ENCODE measurements at regions not wholly inside any gene's neighbourhood (a gene's known extent, or its start where the extent isn't known, plus 50 kb on each side); places are given as distances from the start of the nearest gene placed in this dataset.
A peak's percentile ranks its signal among the peaks of the same experiment; 100 is the strongest.

GRCh38 chr9:85269811-85270210, 471.9 kb downstream of the AGTPBP1 start:
- H3K23ac ChIP-seq (ENCODE audit: low read length) = no peak overlapping the region
- no peak overlapping the region for H3K4me2 ChIP-seq (ENCODE audit: low read length)
- no peak overlapping the region for H2AK5ac ChIP-seq (ENCODE audit: low read length)
- no peak for DNase-seq
- H2BK5ac ChIP-seq (ENCODE audit: low read length) = no peak overlapping the region
- no peak overlapping the region for H3K56ac ChIP-seq (ENCODE audit: low read length)
- no peak overlapping the region for H4K8ac ChIP-seq (ENCODE audit: low read depth, low read length)
- H3K9ac ChIP-seq (ENCODE audit: low read length) = no peak overlapping the region
- H3K27me3 ChIP-seq (ENCODE audit: insufficient read depth, low read length, poor library complexity) = no peaks in the 10 kb centered on the region
- H2BK15ac ChIP-seq (replicated peaks; ENCODE audit: low read depth) = no peak overlapping the region
- H4K5ac ChIP-seq (ENCODE audit: low read length) = no peak overlapping the region
- H3K4me1 ChIP-seq (ENCODE audit: control insufficient read depth, low read depth, low read length) = peaks cover 2% of the 10 kb centered on the region
- no peak overlapping the region for H3K18ac ChIP-seq (ENCODE audit: low read length)
- H3K4me3 ChIP-seq (ENCODE audit: low read length) = no peak overlapping the region
- H3K79me1 ChIP-seq (ENCODE audit: low read length) = no peaks in the 10 kb centered on the region
- no CpG with 5 or more reads among the region's 7 CpGs for WGBS (ENCODE audit: extremely low coverage, insufficient coverage, low lambda C conversion rate)
- H3K4ac ChIP-seq (ENCODE audit: low read depth, low read length) = no peak overlapping the region
- H3K36me3 ChIP-seq (ENCODE audit: control insufficient read depth, insufficient read depth, low read length) = no peaks in the 10 kb centered on the region
- no peaks in the 10 kb centered on the region for H3K79me2 ChIP-seq (ENCODE audit: control insufficient read depth, insufficient read depth, low read length)
- H2BK120ac ChIP-seq (ENCODE audit: low read depth, low read length) = no peak overlapping the region
- H3K27ac ChIP-seq (ENCODE audit: low read depth, low read length) = no peak overlapping the region

GRCh38 chr9:85268131-85268530, 473.6 kb downstream of the AGTPBP1 start:
- H2BK120ac ChIP-seq (ENCODE audit: low read depth, low read length) = no peak overlapping the region
- H3K27ac ChIP-seq (ENCODE audit: low read depth, low read length) = no peak overlapping the region
- no peak overlapping the region for H4K8ac ChIP-seq (ENCODE audit: low read depth, low read length)
- no peak for DNase-seq
- H3K36me3 ChIP-seq (ENCODE audit: control insufficient read depth, insufficient read depth, low read length) = no peaks in the 10 kb centered on the region
- no peak overlapping the region for H3K18ac ChIP-seq (ENCODE audit: low read length)
- no peak overlapping the region for H3K4me2 ChIP-seq (ENCODE audit: low read length)
- no peak overlapping the region for H3K4ac ChIP-seq (ENCODE audit: low read depth, low read length)
- H3K27me3 ChIP-seq (ENCODE audit: insufficient read depth, low read length, poor library complexity) = no peaks in the 10 kb centered on the region
- H2BK15ac ChIP-seq (replicated peaks; ENCODE audit: low read depth) = no peak overlapping the region
- H3K79me2 ChIP-seq (ENCODE audit: control insufficient read depth, insufficient read depth, low read length) = no peaks in the 10 kb centered on the region
- H4K5ac ChIP-seq (ENCODE audit: low read length) = no peak overlapping the region
- H3K79me1 ChIP-seq (ENCODE audit: low read length) = no peaks in the 10 kb centered on the region
- H3K4me1 ChIP-seq (ENCODE audit: control insufficient read depth, low read depth, low read length) = peaks cover 2% of the 10 kb centered on the region
- H3K4me3 ChIP-seq (ENCODE audit: low read length) = no peak overlapping the region
- WGBS (ENCODE audit: extremely low coverage, insufficient coverage, low lambda C conversion rate) = no CpG with 5 or more reads among the region's 1 CpG
- H2AK5ac ChIP-seq (ENCODE audit: low read length) = no peak overlapping the region
- no peak overlapping the region for H3K23ac ChIP-seq (ENCODE audit: low read length)
- no peak overlapping the region for H2BK5ac ChIP-seq (ENCODE audit: low read length)
- no peak overlapping the region for H3K9ac ChIP-seq (ENCODE audit: low read length)
- H3K56ac ChIP-seq (ENCODE audit: low read length) = peak overlapping the region; percentile 3

- no peak overlapping the region for H2BK120ac ChIP-seq (ENCODE audit: low read depth, low read length)
- no peak overlapping the region for H4K8ac ChIP-seq (ENCODE audit: low read depth, low read length)
- DNase-seq = no peak
- H3K18ac ChIP-seq (ENCODE audit: low read length) = no peak overlapping the region
- no peak overlapping the region for H3K23ac ChIP-seq (ENCODE audit: low read length)
- no peak overlapping the region for H4K5ac ChIP-seq (ENCODE audit: low read length)
- H3K27me3 ChIP-seq (ENCODE audit: insufficient read depth, low read length, poor library complexity) = no peaks in the 10 kb centered on the region
- H3K56ac ChIP-seq (ENCODE audit: low read length) = no peak overlapping the region
- no peak overlapping the region for H3K4ac ChIP-seq (ENCODE audit: low read depth, low read length)
- H3K27ac ChIP-seq (ENCODE audit: low read depth, low read length) = no peak overlapping the region
- H2BK15ac ChIP-seq (replicated peaks; ENCODE audit: low read depth) = no peak overlapping the region
- no peak overlapping the region for H2BK5ac ChIP-seq (ENCODE audit: low read length)
- H3K79me1 ChIP-seq (ENCODE audit: low read length) = no peaks in the 10 kb centered on the region
- no peaks in the 10 kb centered on the region for H3K36me3 ChIP-seq (ENCODE audit: control insufficient read depth, insufficient read depth, low read length)
- H3K4me3 ChIP-seq (ENCODE audit: low read length) = no peak overlapping the region
- H3K9ac ChIP-seq (ENCODE audit: low read length) = no peak overlapping the region
- no peaks in the 10 kb centered on the region for H3K79me2 ChIP-seq (ENCODE audit: control insufficient read depth, insufficient read depth, low read length)
- no peak overlapping the region for H3K4me2 ChIP-seq (ENCODE audit: low read length)
- no peak overlapping the region for H2AK5ac ChIP-seq (ENCODE audit: low read length)
- peaks cover 5% of the 10 kb centered on the region for H3K4me1 ChIP-seq (ENCODE audit: control insufficient read depth, low read depth, low read length)
Measured at GRCh38 chr9:85264695-85265094, 477.1 kb downstream of the AGTPBP1 start.

- H3K27me3 ChIP-seq (ENCODE audit: insufficient read depth, low read length, poor library complexity) = no peaks in the 10 kb centered on the region
- no peak overlapping the region for H3K27ac ChIP-seq (ENCODE audit: low read depth, low read length)
- no peak overlapping the region for H3K4me2 ChIP-seq (ENCODE audit: low read length)
- no peaks in the 10 kb centered on the region for H3K36me3 ChIP-seq (ENCODE audit: control insufficient read depth, insufficient read depth, low read length)
- no peak overlapping the region for H3K23ac ChIP-seq (ENCODE audit: low read length)
- no peak overlapping the region for H2BK15ac ChIP-seq (replicated peaks; ENCODE audit: low read depth)
- no peak overlapping the region for H3K56ac ChIP-seq (ENCODE audit: low read length)
- H3K79me2 ChIP-seq (ENCODE audit: control insufficient read depth, insufficient read depth, low read length) = no peaks in the 10 kb centered on the region
- no peak overlapping the region for H2BK120ac ChIP-seq (ENCODE audit: low read depth, low read length)
- H3K9ac ChIP-seq (ENCODE audit: low read length) = no peak overlapping the region
- H2BK5ac ChIP-seq (ENCODE audit: low read length) = no peak overlapping the region
- no peak overlapping the region for H4K5ac ChIP-seq (ENCODE audit: low read length)
- no peak for DNase-seq
- no peak overlapping the region for H3K4me3 ChIP-seq (ENCODE audit: low read length)
- H3K4ac ChIP-seq (ENCODE audit: low read depth, low read length) = no peak overlapping the region
- H3K79me1 ChIP-seq (ENCODE audit: low read length) = no peaks in the 10 kb centered on the region
- no CpG with 5 or more reads among the region's 2 CpGs for WGBS (ENCODE audit: extremely low coverage, insufficient coverage, low lambda C conversion rate)
- no peak overlapping the region for H2AK5ac ChIP-seq (ENCODE audit: low read length)
- H3K4me1 ChIP-seq (ENCODE audit: control insufficient read depth, low read depth, low read length) = peaks cover 5% of the 10 kb centered on the region
- no peak overlapping the region for H3K18ac ChIP-seq (ENCODE audit: low read length)
- no peak overlapping the region for H4K8ac ChIP-seq (ENCODE audit: low read depth, low read length)
Measured at GRCh38 chr9:85263288-85263687, 478.5 kb downstream of the AGTPBP1 start.

GRCh38 chr9:85262333-85262732, 479.4 kb downstream of the AGTPBP1 start:
- Histone ChIP-seq H3K4me1 (ENCODE audit: control insufficient read depth, low read depth, low read length) (peaks cover 3% of the 10 kb centered on the region), H3K79me2 (ENCODE audit: control insufficient read depth, insufficient read depth, low read length) (no peaks in the 10 kb centered on the region), H2AK5ac (ENCODE audit: low read length) (no peak overlapping the region), H4K5ac (ENCODE audit: low read length) (no peak overlapping the region), H2BK15ac (replicated peaks; ENCODE audit: low read depth) (no peak overlapping the region), H3K9ac (ENCODE audit: low read length) (no peak overlapping the region), H3K4me3 (ENCODE audit: low read length) (no peak overlapping the region), H2BK5ac (ENCODE audit: low read length) (no peak overlapping the region), H3K79me1 (ENCODE audit: low read length) (no peaks in the 10 kb centered on the region), H2BK120ac (ENCODE audit: low read depth, low read length) (no peak overlapping the region), H3K27ac (ENCODE audit: low read depth, low read length) (no peak overlapping the region), H3K18ac (ENCODE audit: low read length) (no peak overlapping the region), H3K56ac (ENCODE audit: low read length) (no peak overlapping the region), H3K23ac (ENCODE audit: low read length) (no peak overlapping the region), H3K36me3 (ENCODE audit: control insufficient read depth, insufficient read depth, low read length) (no peaks in the 10 kb centered on the region), H3K27me3 (ENCODE audit: insufficient read depth, low read length, poor library complexity) (no peaks in the 10 kb centered on the region), H3K4ac (ENCODE audit: low read depth, low read length) (no peak overlapping the region), H4K8ac (ENCODE audit: low read depth, low read length) (no peak overlapping the region), H3K4me2 (ENCODE audit: low read length) (no peak overlapping the region)
- WGBS (ENCODE audit: extremely low coverage, insufficient coverage, low lambda C conversion rate) = no CpG with 5 or more reads among the region's 2 CpGs
- no peak for DNase-seq

- Histone ChIP-seq H3K27ac (ENCODE audit: low read depth, low read length) (no peak overlapping the region), H3K36me3 (ENCODE audit: control insufficient read depth, insufficient read depth, low read length) (no peaks in the 10 kb centered on the region), H4K5ac (ENCODE audit: low read length) (no peak overlapping the region), H3K4me2 (ENCODE audit: low read length) (no peak overlapping the region), H2BK15ac (replicated peaks; ENCODE audit: low read depth) (no peak overlapping the region), H3K79me2 (ENCODE audit: control insufficient read depth, insufficient read depth, low read length) (no peaks in the 10 kb centered on the region), H3K4me3 (ENCODE audit: low read length) (no peak overlapping the region), H4K8ac (ENCODE audit: low read depth, low read length) (no peak overlapping the region), H3K9ac (ENCODE audit: low read length) (no peak overlapping the region), H2BK120ac (ENCODE audit: low read depth, low read length) (no peak overlapping the region), H2AK5ac (ENCODE audit: low read length) (no peak overlapping the region), H3K4me1 (ENCODE audit: control insufficient read depth, low read depth, low read length) (peaks cover 3% of the 10 kb centered on the region), H3K27me3 (ENCODE audit: insufficient read depth, low read length, poor library complexity) (no peaks in the 10 kb centered on the region), H3K18ac (ENCODE audit: low read length) (no peak overlapping the region), H3K79me1 (ENCODE audit: low read length) (no peaks in the 10 kb centered on the region), H3K23ac (ENCODE audit: low read length) (no peak overlapping the region), H3K56ac (ENCODE audit: low read length) (no peak overlapping the region), H2BK5ac (ENCODE audit: low read length) (no peak overlapping the region), H3K4ac (ENCODE audit: low read depth, low read length) (no peak overlapping the region)
- whole genome bisulfite sequencing (ENCODE audit: extremely low coverage, insufficient coverage, low lambda C conversion rate) = no CpG with 5 or more reads among the region's 2 CpGs
- no peak for DNase-seq
Measured at GRCh38 chr9:85260275-85260845, 481.4 kb downstream of the AGTPBP1 start.
